AG04450 (cell line): ENCODE measurements at regions not wholly inside any gene's neighbourhood (a gene's known extent, or its start where the extent isn't known, plus 50 kb on each side); places are given as distances from the start of the nearest gene placed in this dataset.

ENCODE experiments used
- CTCF ChIA-PET: fragments of 300-600, 350-600 bp; formaldehyde crosslinking; extraction: SDS; loops from one replicate; lab custom pipeline; 2022; ENCODE audit warnings: antibody characterized with exemption, inconsistent platforms; lab: Charles Lee
- POLR2A ChIA-PET: fragments of 350-600 bp; formaldehyde crosslinking; extraction: SDS; loops from one replicate; lab custom pipeline; 2021; ENCODE audit warnings: antibody characterized with exemption, inconsistent platforms; lab: Yijun Ruan, JAX
- DNase-seq: peaks from one replicate; pipeline ENCODE4 v3.0.0-alpha.2; 2011; ENCODE audit warnings: low read depth, low spot score
- H3K27ac ChIP-seq: one replicate; pipeline ENCODE4 v1.5.1; 2012; ENCODE audit warnings: low read depth, low read length, control low read depth
- H3K27me3 ChIP-seq: one replicate; pipeline ENCODE4 v1.6.0; 2012; ENCODE audit warnings: low read length; ENCODE audit not compliant: control insufficient read depth, insufficient read depth
- H3K4me3 ChIP-seq: 2 replicates; pipeline ENCODE4 v1.5.1; 2011; ENCODE audit warnings: mild to moderate bottlenecking, low read depth, low read length, control low read depth
- H3K9me3 ChIP-seq: 2 replicates; pipeline ENCODE4 v1.5.1; 2012; ENCODE audit warnings: low read length; ENCODE audit not compliant: control insufficient read depth, insufficient read depth
- TF ChIP-seq, protein P1 (sequence below): IDR thresholded peaks from 2 replicates; pipeline ENCODE4 v1.5.1; 2011; ENCODE audit warnings: low read depth, low read length, control low read depth, inconsistent platforms

DNA sequence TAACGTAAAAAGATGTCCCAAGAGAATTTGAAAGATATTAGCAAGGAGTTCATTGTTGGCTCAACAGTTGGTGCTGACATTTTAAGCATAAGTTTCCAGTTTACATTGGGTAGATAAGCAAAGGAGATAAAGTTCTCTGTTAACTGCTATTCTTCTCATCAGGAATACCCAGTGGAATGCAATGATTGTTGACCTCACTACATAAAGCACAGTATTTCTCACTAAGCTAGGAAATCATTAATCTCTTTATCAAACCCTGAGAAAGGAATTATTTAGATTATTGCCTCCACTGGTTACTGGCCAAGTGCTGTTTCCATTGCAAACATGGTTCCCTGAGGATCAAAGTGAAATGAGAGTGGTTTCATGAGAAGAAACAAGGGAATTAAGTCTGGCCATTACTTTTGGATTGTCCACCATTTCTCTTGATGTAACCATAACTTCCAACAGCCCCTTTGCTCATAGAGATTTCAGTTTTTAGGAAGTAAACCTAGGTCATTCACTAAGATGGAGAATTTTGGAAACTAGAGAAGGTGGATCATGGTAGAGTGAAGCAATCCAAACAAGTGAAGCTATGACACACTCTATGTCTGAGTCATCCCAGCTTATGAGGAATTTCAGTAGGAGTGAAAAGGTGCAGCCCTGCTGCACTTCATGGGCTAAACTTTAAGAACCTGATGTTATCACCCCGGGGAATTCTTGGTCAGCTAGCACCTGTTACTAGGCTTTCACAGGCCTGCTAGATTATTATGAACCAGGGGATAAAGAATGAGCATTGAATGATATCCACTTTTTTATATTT is 163.4 kb downstream of the AREG start:
- Histone ChIP-seq H3K9me3 (no peaks in the 10 kb centered on the region), H3K4me3 (no peak overlapping the region), H3K27me3 (no peaks in the 10 kb centered on the region), H3K27ac (no peak overlapping the region)
- DNase-seq = no peak
- TF ChIP-seq, protein P1, sequence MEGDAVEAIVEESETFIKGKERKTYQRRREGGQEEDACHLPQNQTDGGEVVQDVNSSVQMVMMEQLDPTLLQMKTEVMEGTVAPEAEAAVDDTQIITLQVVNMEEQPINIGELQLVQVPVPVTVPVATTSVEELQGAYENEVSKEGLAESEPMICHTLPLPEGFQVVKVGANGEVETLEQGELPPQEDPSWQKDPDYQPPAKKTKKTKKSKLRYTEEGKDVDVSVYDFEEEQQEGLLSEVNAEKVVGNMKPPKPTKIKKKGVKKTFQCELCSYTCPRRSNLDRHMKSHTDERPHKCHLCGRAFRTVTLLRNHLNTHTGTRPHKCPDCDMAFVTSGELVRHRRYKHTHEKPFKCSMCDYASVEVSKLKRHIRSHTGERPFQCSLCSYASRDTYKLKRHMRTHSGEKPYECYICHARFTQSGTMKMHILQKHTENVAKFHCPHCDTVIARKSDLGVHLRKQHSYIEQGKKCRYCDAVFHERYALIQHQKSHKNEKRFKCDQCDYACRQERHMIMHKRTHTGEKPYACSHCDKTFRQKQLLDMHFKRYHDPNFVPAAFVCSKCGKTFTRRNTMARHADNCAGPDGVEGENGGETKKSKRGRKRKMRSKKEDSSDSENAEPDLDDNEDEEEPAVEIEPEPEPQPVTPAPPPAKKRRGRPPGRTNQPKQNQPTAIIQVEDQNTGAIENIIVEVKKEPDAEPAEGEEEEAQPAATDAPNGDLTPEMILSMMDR = no peak
- CTCF ChIA-PET = no interaction called here
- POLR2A ChIA-PET = no interaction called here

GRCh38 chr4:74610491-74610890 is 165.6 kb downstream of the AREG start:
- H3K27me3 ChIP-seq = no peaks in the 10 kb centered on the region
- no peak for DNase-seq
- POLR2A ChIA-PET = no interaction called here
- no peak overlapping the region for H3K4me3 ChIP-seq
- no peaks in the 10 kb centered on the region for H3K9me3 ChIP-seq
- CTCF ChIA-PET = interaction anchor here (1.0 kb wide), 1 partner anchor 12 kb away, joined by 3 read pairs; no protein-coding TSS in a partner anchor
- TF ChIP-seq, protein P1 = no peak
- H3K27ac ChIP-seq = no peak overlapping the region

GRCh38 chr4:74612837-74613236 is 167.9 kb downstream of the AREG start:
- ChIA-PET CTCF (interaction anchor here (0.8 to 1.2 kb wide), 2 partner anchors 81 to 236 kb away, joined by 3 to 6 read pairs; no protein-coding TSS in a partner anchor), POLR2A (no interaction called here)
- TF ChIP-seq, protein P1 = no peak
- no peak for DNase-seq
- Histone ChIP-seq H3K9me3 (peaks cover 5% of the 10 kb centered on the region; the same call in 1 of the 2 replicates), H3K4me3 (no peak overlapping the region), H3K27me3 (no peaks in the 10 kb centered on the region), H3K27ac (no peak overlapping the region)

- TF ChIP-seq, protein P1 = no peak
- no peak overlapping the region for H3K27ac ChIP-seq
- no peak overlapping the region for H3K4me3 ChIP-seq
- no peaks in the 10 kb centered on the region for H3K27me3 ChIP-seq
- CTCF ChIA-PET = interaction anchor here (0.6 to 1.2 kb wide), 3 partner anchors 12 to 237 kb away, joined by 3 read pairs; no protein-coding TSS in a partner anchor
- peaks cover 5% of the 10 kb centered on the region; the same call in 1 of the 2 replicates for H3K9me3 ChIP-seq
- no peak for DNase-seq
- POLR2A ChIA-PET = no interaction called here
Measured at GRCh38 chr4:74613266-74613665, 168.3 kb downstream of the AREG start.

DNA sequence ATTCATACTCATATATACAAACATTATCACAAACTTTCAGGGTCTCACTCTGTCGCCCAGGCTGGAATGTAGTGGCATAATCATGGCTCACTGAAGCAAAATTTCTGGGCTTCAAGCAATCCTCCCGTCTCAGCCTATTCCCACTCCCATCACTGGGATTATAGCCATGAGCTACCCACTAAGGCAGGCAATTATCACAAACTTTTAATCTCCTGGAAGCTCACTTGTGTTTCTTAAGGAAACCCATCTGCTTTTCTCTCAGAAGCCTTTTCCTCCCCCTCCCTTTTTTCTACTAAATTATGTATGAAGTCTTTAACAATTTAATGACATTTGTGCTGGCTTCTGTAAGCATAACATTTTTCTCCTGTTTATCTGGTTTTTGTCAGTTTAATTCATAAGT is 170.5 kb downstream of the AREG start:
- DNase-seq = no peak

More for the DNA sequence above, 170.5 kb downstream of the AREG start:
- ChIA-PET POLR2A (no interaction called here), CTCF (no interaction called here)
- Histone ChIP-seq H3K9me3 (peaks cover 5% of the 10 kb centered on the region; the same call in 1 of the 2 replicates), H3K4me3 (no peak overlapping the region), H3K27me3 (no peaks in the 10 kb centered on the region), H3K27ac (no peak overlapping the region)
- TF ChIP-seq, protein P1 = no peak
